DOHH2 (cell line): ENCODE measurements at regions not wholly inside any gene's neighbourhood (a gene's known extent, or its start where the extent isn't known, plus 50 kb on each side); places are given as distances from the start of the nearest gene placed in this dataset.

Source experiments
- H3F3A ChIP-seq: fragments of 200-600 bp; sonication (generic), shearing (Covaris generic); 2 replicates; pipeline ENCODE4 v1.6.0; 2016; ENCODE audit warnings: antibody characterized with exemption, mild to moderate bottlenecking; ENCODE audit not compliant: control insufficient read depth, insufficient read depth
- H3K27ac ChIP-seq: fragments of 200-600 bp; sonication (generic); 2 replicates; pipeline ENCODE4 v1.5.1; 2014; ENCODE audit warnings: low read depth, mild to moderate bottlenecking, low read length, moderate library complexity
- H3K27me3 ChIP-seq: fragments of 200-600 bp; sonication (generic); 2 replicates; pipeline ENCODE4 v1.6.1; 2014; ENCODE audit warnings: mild to moderate bottlenecking, low read length, mixed read lengths; ENCODE audit not compliant: control insufficient read depth
- H3K36me3 ChIP-seq: fragments of 200-600 bp; sonication (generic); 2 replicates; pipeline ENCODE4 v1.6.1; 2014; ENCODE audit warnings: mild to moderate bottlenecking, low read length, moderate library complexity, mixed read lengths; ENCODE audit not compliant: control insufficient read depth
- H3K4me1 ChIP-seq: fragments of 200-600 bp; sonication (generic); 2 replicates; pipeline ENCODE4 v1.6.1; 2014; ENCODE audit warnings: mild to moderate bottlenecking, low read length, mixed read lengths; ENCODE audit not compliant: control insufficient read depth
- H3K4me2 ChIP-seq: fragments of 200-600 bp; sonication (generic); 2 replicates; pipeline ENCODE4 v1.6.0; 2014; ENCODE audit warnings: mild to moderate bottlenecking, low read length, moderate library complexity
- H3K4me3 ChIP-seq: fragments of 200-600 bp; sonication (generic); 2 replicates; pipeline ENCODE4 v1.5.1; 2014; ENCODE audit warnings: mild to moderate bottlenecking, low read length, mixed read lengths
- H3K79me2 ChIP-seq: fragments of 200-600 bp; sonication (generic); 2 replicates; pipeline ENCODE4 v1.6.1; 2014; ENCODE audit warnings: mild to moderate bottlenecking, low read length, mixed read lengths; ENCODE audit not compliant: control insufficient read depth
- H3K9me2 ChIP-seq: fragments of 200-600 bp; sonication (generic); replicated peaks from 2 replicates; pipeline ENCODE4 v1.6.1; 2014; ENCODE audit warnings: mild to moderate bottlenecking, low read length, mixed read lengths; ENCODE audit not compliant: control insufficient read depth
- H3K9me3 ChIP-seq: fragments of 200-600 bp; sonication (generic); 2 replicates; pipeline ENCODE4 v1.6.1; 2014; ENCODE audit warnings: antibody characterized with exemption, low read length, mixed read lengths; ENCODE audit not compliant: control insufficient read depth, insufficient read depth
- H4K20me1 ChIP-seq: fragments of 200-600 bp; sonication (generic); 2 replicates; pipeline ENCODE4 v1.6.0; 2014; ENCODE audit warnings: low read depth, mild to moderate bottlenecking, antibody characterized with exemption, low read length, moderate library complexity; ENCODE audit not compliant: control insufficient read depth, insufficient read depth
- CTCF ChIP-seq: fragments of 200-600 bp; sonication (generic); IDR thresholded peaks from one replicate; pipeline ENCODE4 v1.5.1; 2014; ENCODE audit warnings: antibody characterized with exemption, mild to moderate bottlenecking, low read depth, low read length; ENCODE audit not compliant: poor library complexity, severe bottlenecking
- EZH2phosphoT487 ChIP-seq: fragments of 200-600 bp; sonication (generic); IDR thresholded peaks from 2 replicates; pipeline ENCODE4 v1.6.1; 2017; ENCODE audit warnings: borderline replicate concordance, mild to moderate bottlenecking, antibody characterized with exemption, low read length, moderate library complexity, mixed read lengths

- H4K20me1 ChIP-seq = no peaks in the 10 kb centered on the region
- no peak overlapping the region for H3K4me2 ChIP-seq
- no peaks in the 10 kb centered on the region for H3K36me3 ChIP-seq
- no peaks in the 10 kb centered on the region for H3K9me2 ChIP-seq
- no peaks in the 10 kb centered on the region for H3K9me3 ChIP-seq
- TF ChIP-seq CTCF (no peak), EZH2phosphoT487 (no peak)
- H3F3A ChIP-seq = no peaks in the 10 kb centered on the region
- H3K4me3 ChIP-seq = no peak overlapping the region
- H3K27ac ChIP-seq = no peak overlapping the region
- no peaks in the 10 kb centered on the region for H3K4me1 ChIP-seq
- H3K27me3 ChIP-seq = no peaks in the 10 kb centered on the region
- no peaks in the 10 kb centered on the region for H3K79me2 ChIP-seq
Observed at GRCh38 chr11:134837887-134838232, 425.8 kb upstream of the B3GAT1 start.

- Histone ChIP-seq H4K20me1 (no peaks in the 10 kb centered on the region), H3K9me2 (no peaks in the 10 kb centered on the region), H3K4me2 (no peak overlapping the region), H3K27me3 (no peaks in the 10 kb centered on the region), H3K36me3 (no peaks in the 10 kb centered on the region), H3K27ac (no peak overlapping the region), H3F3A (no peaks in the 10 kb centered on the region), H3K4me1 (no peaks in the 10 kb centered on the region), H3K9me3 (no peaks in the 10 kb centered on the region), H3K79me2 (no peaks in the 10 kb centered on the region), H3K4me3 (no peak overlapping the region)
- no peak for TF ChIP-seq CTCF
- no peak for TF ChIP-seq EZH2phosphoT487
Observed at GRCh38 chr11:134837166-134837886, 425.3 kb upstream of the B3GAT1 start.

GRCh38 chr11:134836561-134836960 is 424.5 kb upstream of the B3GAT1 start:
- no peak overlapping the region for H3K27ac ChIP-seq
- no peaks in the 10 kb centered on the region for H4K20me1 ChIP-seq
- H3K36me3 ChIP-seq = no peaks in the 10 kb centered on the region
- H3K9me3 ChIP-seq = no peaks in the 10 kb centered on the region
- no peaks in the 10 kb centered on the region for H3K79me2 ChIP-seq
- H3K27me3 ChIP-seq = no peaks in the 10 kb centered on the region
- no peak overlapping the region for H3K4me2 ChIP-seq
- no peaks in the 10 kb centered on the region for H3F3A ChIP-seq
- no peaks in the 10 kb centered on the region for H3K9me2 ChIP-seq
- H3K4me3 ChIP-seq = no peak overlapping the region
- TF ChIP-seq CTCF (no peak), EZH2phosphoT487 (no peak)
- no peaks in the 10 kb centered on the region for H3K4me1 ChIP-seq
